SK-N-SH (cell line): ENCODE measurements at regions not wholly inside any gene's neighbourhood (a gene's known extent, or its start where the extent isn't known, plus 50 kb on each side); places are given as distances from the start of the nearest gene placed in this dataset.

Source experiments
- CHD2 ChIP-seq: fragments of 150-350 bp; IDR thresholded peaks from 2 replicates; pipeline ENCODE4 v1.6.1; 2018; ENCODE audit warnings: low read length; ENCODE audit not compliant: partially characterized antibody
- EP300 ChIP-seq, 2 experiments: IDR thresholded peaks; 2 replicates each; pipeline versions ENCODE4 v1.4.0 to v1.6.1; 2012; ENCODE audit warnings: borderline replicate concordance in 1 of 2, low read depth in 1 of 2, low read length in 1 of 2
- EZH2phosphoT487 ChIP-seq: fragments of 200-600 bp; sonication (generic); IDR thresholded peaks from 2 replicates; pipeline ENCODE4 v1.6.1; 2017; ENCODE audit warnings: low read depth, mixed run types, mild to moderate bottlenecking, antibody characterized with exemption, moderate library complexity, borderline replicate concordance
- POLR2AphosphoS5 ChIP-seq: IDR thresholded peaks from 2 replicates; pipeline ENCODE4 v1.6.1; 2012; ENCODE audit warnings: low read depth, low read length
- RXRA ChIP-seq: IDR thresholded peaks from 2 replicates; pipeline ENCODE4 v1.4.0; 2012; ENCODE audit warnings: low read depth, mild to moderate bottlenecking, borderline replicate concordance
- TAF1 ChIP-seq: IDR thresholded peaks from 2 replicates; pipeline ENCODE4 v1.6.1; 2012; ENCODE audit warnings: low read depth, mild to moderate bottlenecking, low read length, moderate library complexity, borderline replicate concordance
- TEAD4 ChIP-seq: IDR thresholded peaks from 2 replicates; pipeline ENCODE4 v1.4.0; 2012; ENCODE audit warnings: mild to moderate bottlenecking, borderline replicate concordance; ENCODE audit not compliant: insufficient read depth
- TF ChIP-seq, protein P1 (sequence below): fragments of 200-600 bp; sonication (generic); IDR thresholded peaks from 2 replicates; pipeline ENCODE4 v1.6.1; 2017; ENCODE audit warnings: antibody characterized with exemption, mild to moderate bottlenecking, moderate library complexity
- TF ChIP-seq, protein P2 (sequence below): IDR thresholded peaks from 2 replicates; pipeline ENCODE4 v1.4.0; 2012; ENCODE audit warnings: low read depth

DNA sequence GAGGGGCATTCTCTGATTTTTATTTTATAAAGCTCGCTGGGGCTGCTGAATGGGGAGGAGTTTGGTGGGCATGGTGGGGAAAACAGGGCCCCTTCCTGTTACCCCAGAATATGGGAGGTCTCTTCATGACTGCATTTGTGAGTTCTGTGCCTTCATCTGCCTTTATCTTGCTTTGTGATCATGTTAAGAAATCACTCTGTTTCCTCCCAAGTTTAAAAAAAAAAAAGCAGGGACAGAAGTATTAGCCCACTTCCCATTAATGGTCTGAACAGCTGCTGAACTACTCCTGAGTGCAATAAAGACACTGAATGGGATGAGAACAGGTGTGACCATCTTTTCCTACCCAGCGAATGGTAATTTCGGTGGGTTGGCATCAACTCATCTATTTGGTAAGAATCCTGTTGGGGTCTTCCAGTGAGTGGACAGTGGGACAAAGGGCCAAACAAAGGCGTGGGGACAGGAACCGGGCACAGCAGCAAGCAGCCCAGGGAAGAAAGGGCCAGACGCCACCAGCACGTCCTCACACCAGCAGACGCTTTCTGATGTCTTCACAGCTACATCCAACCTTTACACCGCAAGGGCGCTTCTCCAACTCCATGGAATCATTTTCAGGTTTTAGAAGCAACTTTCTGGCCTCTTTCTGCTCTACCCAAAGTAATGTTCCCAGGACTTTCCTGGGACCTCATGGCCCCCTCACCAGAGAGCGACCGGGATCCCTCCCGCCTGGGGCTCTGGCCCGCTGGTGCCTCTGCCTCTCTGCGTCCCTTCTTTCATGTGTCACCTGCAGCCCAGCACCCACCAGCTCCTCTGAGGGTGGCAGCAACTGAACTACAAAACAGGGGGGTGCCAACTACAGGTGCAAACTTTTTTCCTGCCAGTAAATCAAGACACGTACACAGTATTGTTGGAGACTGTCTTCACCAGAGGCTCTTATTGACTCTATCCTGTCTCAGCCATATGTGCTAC lies 160.2 kb downstream of the ADSS2 start:
- TF ChIP-seq EP300 (IDR thresholded peaks at IDR 0.05; ENCODE audit: borderline replicate concordance in 1 of 2, low read depth in 1 of 2, low read length in 1 of 2) (no peak), CHD2 (no peak), RXRA (no peak), TAF1 (no peak), EZH2phosphoT487 (no peak), POLR2AphosphoS5 (no peak), TEAD4 (no peak)
- TF ChIP-seq, protein P1, sequence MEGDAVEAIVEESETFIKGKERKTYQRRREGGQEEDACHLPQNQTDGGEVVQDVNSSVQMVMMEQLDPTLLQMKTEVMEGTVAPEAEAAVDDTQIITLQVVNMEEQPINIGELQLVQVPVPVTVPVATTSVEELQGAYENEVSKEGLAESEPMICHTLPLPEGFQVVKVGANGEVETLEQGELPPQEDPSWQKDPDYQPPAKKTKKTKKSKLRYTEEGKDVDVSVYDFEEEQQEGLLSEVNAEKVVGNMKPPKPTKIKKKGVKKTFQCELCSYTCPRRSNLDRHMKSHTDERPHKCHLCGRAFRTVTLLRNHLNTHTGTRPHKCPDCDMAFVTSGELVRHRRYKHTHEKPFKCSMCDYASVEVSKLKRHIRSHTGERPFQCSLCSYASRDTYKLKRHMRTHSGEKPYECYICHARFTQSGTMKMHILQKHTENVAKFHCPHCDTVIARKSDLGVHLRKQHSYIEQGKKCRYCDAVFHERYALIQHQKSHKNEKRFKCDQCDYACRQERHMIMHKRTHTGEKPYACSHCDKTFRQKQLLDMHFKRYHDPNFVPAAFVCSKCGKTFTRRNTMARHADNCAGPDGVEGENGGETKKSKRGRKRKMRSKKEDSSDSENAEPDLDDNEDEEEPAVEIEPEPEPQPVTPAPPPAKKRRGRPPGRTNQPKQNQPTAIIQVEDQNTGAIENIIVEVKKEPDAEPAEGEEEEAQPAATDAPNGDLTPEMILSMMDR, result no peak
- TF ChIP-seq, protein P2, sequence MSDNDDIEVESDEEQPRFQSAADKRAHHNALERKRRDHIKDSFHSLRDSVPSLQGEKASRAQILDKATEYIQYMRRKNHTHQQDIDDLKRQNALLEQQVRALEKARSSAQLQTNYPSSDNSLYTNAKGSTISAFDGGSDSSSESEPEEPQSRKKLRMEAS, result no peak
